NB4 (cell line): ENCODE measurements at regions not wholly inside any gene's neighbourhood (a gene's known extent, or its start where the extent isn't known, plus 50 kb on each side); places are given as distances from the start of the nearest gene placed in this dataset.

ENCODE experiments used
- DNase-seq: peaks from one replicate; pipeline ENCODE4 v3.0.0; 2010; ENCODE audit warnings: low read depth
- H3K4me3 ChIP-seq: one replicate; pipeline ENCODE4 v1.5.1; 2011; ENCODE audit warnings: mild to moderate bottlenecking, low read depth, low read length, moderate library complexity
- MYC ChIP-seq: IDR thresholded peaks from 2 replicates; pipeline ENCODE4 v1.6.1; 2011; ENCODE audit warnings: low read depth, low read length
- POLR2A ChIP-seq: IDR thresholded peaks from 2 replicates; pipeline ENCODE4 v1.6.1; 2011; ENCODE audit warnings: mild to moderate bottlenecking; ENCODE audit not compliant: insufficient read length; ENCODE audit errors: extremely low read depth
- TF ChIP-seq, protein P1 (sequence below): IDR thresholded peaks from 2 replicates; pipeline ENCODE4 v1.6.1; 2011; ENCODE audit warnings: low read depth, low read length
- TF ChIP-seq, protein P2 (sequence below): IDR thresholded peaks from one replicate; pipeline ENCODE4 v1.5.1; 2012; ENCODE audit warnings: low read depth, low read length

DNA sequence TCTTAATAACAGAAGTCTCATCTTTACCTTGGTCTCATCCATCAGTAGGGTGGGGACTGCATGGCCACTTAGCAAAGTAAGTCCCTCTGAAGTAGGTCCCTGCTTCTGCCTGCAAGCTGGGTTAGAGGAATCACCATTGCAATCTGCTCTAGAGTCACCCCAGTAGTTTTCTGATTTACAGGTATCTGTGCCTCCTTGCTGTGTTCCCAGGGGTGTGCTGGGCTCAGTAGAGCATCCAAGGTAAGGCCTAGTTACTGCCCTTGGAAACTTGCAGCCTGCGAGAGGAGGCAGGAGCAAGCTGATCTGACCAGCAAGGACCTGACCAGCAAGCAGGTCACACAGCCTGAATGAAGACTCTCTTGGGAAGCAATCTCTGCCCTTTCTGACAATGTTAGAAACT lies 160.8 kb upstream of the GSC start:
- no peak for TF ChIP-seq MYC
- H3K4me3 ChIP-seq = no peak overlapping the region
- DNase-seq = no peak

DNA sequence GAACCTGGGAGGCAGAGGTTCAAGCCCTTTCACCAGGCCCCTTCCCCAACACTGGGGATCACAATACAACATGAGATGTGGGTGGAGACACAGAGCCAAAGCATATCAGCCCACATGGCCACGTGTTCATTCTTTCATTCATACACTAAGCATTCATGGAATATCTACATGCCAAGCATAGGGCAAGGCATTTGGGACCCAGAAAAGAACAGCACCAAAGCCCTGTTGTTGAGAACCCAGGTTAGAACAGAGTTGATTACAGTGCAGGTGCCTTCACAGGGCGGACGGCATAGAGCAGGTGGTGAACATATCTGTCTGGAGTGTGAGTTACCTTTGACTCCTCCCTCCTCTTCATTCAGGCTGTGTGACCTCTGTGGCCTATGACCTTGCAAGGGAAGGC lies 159.4 kb upstream of the GSC start:
- TF ChIP-seq POLR2A (no peak), MYC (no peak)
- TF ChIP-seq, protein P1, sequence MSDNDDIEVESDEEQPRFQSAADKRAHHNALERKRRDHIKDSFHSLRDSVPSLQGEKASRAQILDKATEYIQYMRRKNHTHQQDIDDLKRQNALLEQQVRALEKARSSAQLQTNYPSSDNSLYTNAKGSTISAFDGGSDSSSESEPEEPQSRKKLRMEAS = no peak
- TF ChIP-seq, protein P2, sequence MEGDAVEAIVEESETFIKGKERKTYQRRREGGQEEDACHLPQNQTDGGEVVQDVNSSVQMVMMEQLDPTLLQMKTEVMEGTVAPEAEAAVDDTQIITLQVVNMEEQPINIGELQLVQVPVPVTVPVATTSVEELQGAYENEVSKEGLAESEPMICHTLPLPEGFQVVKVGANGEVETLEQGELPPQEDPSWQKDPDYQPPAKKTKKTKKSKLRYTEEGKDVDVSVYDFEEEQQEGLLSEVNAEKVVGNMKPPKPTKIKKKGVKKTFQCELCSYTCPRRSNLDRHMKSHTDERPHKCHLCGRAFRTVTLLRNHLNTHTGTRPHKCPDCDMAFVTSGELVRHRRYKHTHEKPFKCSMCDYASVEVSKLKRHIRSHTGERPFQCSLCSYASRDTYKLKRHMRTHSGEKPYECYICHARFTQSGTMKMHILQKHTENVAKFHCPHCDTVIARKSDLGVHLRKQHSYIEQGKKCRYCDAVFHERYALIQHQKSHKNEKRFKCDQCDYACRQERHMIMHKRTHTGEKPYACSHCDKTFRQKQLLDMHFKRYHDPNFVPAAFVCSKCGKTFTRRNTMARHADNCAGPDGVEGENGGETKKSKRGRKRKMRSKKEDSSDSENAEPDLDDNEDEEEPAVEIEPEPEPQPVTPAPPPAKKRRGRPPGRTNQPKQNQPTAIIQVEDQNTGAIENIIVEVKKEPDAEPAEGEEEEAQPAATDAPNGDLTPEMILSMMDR = no peak
- DNase-seq = no peak
- H3K4me3 ChIP-seq = no peak overlapping the region

DNA sequence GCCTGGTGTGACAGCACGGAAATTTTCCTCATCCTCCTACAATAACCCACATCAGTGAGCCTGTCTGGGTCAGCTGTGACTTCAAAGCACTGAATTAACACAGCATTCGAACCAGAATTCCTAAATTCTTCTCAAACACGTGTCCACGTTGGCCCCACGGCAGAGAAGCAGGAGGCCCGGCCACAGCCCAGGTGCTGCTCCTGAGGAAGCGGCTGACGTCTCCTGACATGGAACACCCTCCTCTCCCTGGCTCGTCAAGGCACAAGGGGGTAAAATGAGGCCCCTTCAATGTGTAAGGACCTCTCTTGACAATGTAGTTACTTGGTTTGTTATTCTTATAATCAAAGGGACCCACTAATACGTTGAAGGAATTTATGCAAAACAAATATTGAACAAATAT lies 156.3 kb upstream of the GSC start:
- H3K4me3 ChIP-seq = no peak overlapping the region
- DNase-seq = no peak
- TF ChIP-seq, protein P2 = no peak
- TF ChIP-seq MYC (no peak), POLR2A (no peak)
- TF ChIP-seq, protein P1 = no peak

DNA sequence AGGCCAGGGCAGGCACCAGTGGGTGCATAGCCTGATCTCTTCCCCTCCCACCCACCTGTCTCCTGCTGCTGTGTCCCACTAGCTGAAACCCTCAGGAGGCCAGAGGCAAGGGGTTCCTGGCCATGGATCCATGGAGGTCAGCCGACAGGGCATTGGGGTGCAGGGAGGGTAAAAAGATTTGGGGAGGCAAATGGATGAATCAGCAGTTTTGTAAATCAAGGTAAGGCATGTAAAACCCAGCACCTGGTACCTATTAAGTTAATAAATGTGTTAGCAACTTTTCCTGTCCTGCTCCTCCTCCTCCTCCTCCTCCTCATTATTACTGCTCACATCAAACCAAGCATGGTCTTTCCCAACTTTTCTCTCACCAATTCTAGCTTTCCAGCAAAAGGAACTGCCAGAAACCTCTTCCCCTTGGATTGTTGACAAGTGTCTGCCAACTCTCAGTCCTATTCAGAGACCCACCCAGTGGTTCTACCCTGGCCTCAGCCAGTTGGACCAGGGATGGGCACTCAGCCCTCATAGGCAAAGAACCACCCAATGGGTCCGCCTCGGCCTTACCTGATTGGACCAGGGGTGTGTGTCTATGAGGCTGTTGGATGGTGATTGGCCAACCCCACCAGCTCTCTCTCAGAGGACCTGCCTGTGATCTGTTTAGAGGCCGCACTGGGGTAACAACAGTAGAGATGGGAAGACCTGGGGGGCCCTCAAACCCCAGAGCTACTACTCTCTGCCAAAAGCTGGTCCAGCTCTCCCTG lies 155.7 kb upstream of the GSC start:
- no peak for DNase-seq
- no peak overlapping the region for H3K4me3 ChIP-seq
- TF ChIP-seq MYC (no peak), POLR2A (no peak)
- TF ChIP-seq, protein P2 = no peak
- TF ChIP-seq, protein P1 = no peak

DNA sequence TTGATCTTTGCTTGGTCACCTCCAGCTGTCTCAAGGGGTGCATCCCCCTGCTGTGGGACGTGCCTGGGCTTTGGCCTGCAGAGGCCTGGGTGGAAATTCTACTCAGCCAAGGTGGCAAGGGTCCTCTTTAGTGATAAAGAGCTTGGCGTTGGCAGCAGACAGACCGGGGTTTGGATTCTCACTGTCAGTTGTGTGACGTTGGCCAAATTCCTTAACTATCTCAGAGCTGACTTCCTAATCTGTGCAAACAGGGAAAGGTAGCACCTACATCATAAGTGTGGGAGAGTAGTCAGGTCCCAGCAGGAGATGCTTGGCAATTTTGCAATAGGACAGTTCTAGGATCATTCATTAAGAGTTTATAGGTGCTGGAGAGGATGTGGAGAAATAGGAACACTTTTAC lies 154.3 kb upstream of the GSC start:
- no peak for DNase-seq
- TF ChIP-seq MYC = no peak

DNA sequence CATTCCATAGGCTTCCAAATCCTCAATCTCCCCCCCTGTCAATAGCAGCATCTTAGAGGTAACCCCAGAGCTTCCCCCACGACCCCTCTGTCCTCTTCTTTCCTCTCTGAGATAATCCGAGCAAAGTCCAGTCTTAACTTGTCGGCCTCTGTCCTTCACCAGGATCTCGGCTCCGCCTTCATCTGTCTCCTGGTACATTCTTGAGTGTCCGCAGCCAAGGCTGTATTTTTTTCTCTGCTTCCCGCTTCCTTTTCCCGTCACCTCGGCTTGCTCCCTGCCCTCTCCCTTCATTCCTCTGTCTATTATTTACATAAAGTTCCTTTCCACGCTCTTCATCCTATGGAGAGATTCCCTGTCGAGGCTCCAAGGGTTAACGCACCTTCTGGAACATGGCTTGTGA lies 153.9 kb upstream of the GSC start:
- no peak overlapping the region for H3K4me3 ChIP-seq
- TF ChIP-seq, protein P1 = no peak
- TF ChIP-seq MYC = no peak
- TF ChIP-seq POLR2A = no peak
- no peak for DNase-seq

More for the DNA sequence above, 154.3 kb upstream of the GSC start:
- H3K4me3 ChIP-seq = no peak overlapping the region

DNA sequence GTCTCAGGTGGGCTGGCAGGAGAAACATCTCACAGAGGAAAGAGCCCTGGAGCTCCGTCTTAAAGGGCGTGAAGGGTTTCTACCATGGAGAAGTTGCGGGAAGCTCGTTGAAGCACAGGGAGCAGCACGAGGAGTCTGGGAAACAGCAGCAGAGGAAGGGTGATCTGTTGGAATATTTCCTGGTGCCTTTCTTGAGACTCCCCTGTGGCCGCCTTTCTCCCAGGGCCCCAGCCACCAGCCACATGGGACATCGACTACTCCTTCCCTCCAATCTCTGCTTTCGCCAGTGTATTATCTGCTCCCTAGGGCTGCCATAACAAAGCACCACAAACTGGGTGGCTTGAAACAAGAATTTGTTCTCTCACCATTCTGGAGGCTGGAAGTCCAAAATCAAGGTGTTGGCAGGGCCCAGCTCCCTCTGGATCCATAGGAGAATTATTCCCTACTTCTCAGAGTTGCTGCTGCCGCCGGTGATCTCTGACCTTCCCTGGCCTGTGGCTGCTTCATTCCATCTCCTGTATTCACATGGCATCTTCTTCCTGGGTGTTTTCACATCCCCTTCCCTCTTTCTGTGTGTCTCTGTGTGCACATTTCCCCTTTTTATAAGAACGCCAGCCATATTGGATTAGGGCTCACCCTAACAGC lies 152.8 kb upstream of the GSC start:
- no peak for DNase-seq
- TF ChIP-seq POLR2A (no peak), MYC (no peak)
- TF ChIP-seq, protein P1 = no peak
- TF ChIP-seq, protein P2 = no peak

More for the DNA sequence above, 152.8 kb upstream of the GSC start:
- no peak overlapping the region for H3K4me3 ChIP-seq
